ENCODE measurements at regions not wholly inside any gene's neighbourhood (a gene's known extent, or its start where the extent isn't known, plus 50 kb on each side); places are given as distances from the start of the nearest gene placed in this dataset.

DNA sequence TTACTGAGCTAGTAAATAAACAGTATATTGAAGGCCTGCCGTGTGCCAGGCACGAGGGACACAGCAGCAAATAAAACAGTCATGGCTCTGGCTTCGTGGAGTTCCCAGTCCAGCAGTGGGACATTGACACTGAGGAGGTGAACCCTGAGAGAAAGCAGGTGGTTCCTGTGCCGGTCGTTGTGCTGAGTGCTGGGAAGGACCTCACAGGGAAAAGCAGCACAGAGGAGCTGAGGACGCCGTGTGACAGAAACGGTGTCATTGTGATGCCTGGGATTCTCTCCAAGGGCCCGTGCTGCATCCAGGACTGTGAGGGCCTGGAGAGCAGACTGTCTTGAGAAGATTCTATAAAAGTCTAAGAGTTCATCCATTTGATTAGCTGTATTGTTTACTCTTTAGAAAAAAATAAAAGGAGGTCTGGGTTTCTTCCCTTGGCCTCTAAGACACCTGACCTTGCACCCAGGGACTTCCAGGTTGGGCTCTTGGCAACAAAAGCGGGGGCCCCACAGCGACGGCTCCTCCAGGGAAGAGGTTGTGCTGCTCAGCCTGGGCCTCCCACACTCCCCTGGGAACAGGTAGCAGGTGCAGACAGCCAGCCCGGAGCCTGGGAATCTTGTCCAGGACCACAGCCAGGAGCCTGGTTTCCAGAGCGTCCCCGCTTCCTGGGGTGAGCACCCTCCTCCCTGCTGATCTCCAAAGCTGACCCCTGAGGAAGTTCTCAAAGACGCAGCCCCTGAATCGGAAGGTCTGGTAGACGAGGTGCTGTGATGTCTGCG, 251.2 kb upstream of the PMEPA1 start:
- DNase-seq, result no peak

DNA sequence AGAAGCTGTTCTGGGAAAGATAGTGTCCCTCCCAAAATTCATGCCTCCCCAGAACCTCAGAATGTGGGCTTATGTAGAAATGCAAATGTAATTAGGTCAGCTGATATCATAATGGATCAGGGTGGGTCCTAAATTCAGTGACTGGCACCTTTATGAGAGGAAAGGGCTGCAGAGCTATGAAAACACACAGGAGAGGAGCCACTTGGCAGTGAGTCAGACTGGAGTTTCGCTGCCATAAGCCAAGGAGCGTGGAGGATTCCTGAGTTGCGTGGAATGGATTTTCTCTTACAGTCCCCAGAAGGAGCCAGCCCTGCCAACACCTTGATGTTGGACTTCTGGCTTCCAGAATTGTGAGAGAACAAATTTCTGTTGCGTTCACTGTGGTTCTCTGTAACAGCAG, 249.8 kb upstream of the PMEPA1 start:
- no peak for DNase-seq

DNA sequence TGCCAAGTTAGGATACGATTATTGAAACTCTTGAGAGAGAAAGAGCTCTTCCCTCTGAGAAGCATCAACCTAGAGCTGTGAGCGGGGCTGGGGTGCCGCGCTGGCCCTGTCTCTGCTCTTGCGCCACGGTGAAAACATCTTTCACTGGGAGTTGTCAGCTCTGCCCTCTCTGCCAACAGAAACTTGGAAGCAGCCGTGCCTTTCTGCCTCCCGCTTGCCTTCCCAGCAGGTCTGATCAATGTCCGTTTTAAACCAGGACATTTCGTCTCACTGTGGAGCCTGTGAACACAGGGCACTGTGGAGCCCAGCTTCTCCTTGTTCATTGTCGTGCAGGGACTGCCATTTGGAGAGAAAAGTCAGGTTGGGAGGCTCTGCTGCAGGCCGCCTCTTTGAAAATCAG, 249.2 kb upstream of the PMEPA1 start:
- DNase-seq, result no peak

DNA sequence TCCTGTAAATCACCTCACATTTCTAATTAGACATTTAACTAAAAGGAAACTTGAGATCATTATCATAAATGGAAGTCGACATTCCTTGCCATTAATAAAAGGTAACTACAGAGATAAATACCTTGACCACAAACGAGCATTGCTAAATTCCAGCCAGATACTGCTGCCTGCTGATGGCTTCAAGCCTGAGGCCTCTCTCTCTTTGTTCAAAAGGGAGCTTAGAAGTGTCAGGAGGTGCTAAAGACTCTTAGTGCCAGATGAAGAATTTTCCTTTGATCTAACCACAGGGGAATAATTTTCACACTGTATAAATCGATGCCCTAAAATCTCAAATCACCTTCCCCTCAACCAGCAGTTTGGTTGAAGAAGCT, 248.2 kb upstream of the PMEPA1 start:
- no peak for DNase-seq

DNA sequence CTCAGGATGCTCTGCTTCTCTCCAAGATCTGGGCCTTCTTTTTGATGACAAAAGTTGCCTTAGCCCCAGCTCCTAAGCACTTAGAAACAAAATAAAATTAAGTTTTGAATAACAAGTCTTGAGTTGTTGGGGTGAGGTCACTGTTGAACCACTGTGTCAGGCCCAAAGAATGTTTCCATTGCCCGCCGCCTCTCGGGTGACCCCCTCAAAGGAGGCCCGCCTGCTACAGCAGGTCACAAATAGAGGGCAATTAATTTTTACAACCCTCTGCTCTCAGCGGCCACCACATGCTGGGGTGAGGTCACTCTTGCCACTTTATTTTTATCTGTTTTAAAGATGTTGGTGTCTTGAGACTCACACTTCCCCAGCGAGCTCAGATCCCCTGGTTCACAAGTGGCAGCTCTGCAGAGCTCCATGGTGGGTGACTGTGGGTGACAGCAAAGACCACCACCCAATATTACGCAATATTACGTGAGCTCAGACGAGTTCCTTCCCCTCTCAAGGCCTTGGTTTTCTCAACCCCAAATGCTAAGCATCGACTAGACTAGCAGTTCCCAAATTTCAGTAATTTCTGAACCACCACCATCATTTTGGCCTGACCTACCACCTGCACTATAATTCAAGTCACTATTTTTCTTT, 247.7 kb upstream of the PMEPA1 start:
- no peak for DNase-seq

DNA sequence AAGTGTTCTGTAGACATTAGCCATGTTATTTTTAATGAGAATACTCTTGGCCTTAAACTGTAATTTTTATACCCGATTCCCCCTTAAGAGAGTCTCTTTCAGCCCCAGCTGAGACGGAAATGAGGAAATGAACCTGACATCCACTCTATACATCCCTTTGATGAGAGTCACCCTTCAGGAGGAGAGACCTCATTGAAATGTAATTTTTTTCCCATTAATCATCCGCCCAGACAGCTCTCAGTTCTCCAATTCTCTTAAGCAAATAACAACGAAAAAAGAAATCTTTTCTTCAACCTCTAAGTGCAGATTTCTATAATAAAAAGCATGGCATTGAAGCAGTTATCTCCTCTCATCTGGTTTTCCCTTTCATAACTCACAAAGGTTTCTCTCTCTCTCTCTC, 243.8 kb upstream of the PMEPA1 start:
- DNase-seq, result no peak

DNA sequence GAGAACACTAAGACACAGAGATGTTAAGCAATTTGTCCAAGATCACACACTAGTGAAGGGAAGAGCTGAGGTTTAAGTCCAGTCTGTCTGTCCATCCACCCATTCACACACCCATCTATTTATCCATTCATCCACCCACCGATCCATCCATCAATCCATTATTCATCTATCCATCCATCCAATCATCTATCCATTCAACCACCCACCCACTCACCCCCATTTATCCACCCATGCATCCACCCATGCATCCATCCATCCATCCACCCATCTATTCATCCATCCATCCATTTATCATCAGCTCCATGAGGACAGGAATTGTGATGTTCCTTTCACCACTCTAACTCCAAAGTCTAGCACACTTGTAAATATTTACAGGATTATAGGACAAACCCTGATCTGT, 242.3 kb upstream of the PMEPA1 start:
- no peak for DNase-seq

DNA sequence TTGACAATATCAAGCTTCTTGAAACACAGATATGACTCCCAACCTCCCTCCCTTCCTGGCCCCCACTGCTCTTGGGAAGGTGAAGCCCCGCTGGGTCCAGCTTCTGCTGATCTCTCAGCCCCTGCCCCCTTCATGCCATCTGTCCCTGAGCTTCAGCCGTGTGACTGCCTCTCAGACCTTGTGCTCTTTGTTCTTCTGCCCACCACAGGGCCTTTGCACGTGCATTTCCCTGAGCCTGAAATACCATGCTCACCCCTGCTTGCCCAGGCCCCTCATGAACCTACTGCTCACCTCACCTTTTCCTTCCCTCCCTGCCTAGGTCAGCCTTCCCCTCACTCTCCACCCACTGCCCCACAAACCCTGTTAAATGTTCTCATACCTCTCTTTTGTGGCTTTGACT, 241.7 kb upstream of the PMEPA1 start:
- DNase-seq, result no peak

DNA sequence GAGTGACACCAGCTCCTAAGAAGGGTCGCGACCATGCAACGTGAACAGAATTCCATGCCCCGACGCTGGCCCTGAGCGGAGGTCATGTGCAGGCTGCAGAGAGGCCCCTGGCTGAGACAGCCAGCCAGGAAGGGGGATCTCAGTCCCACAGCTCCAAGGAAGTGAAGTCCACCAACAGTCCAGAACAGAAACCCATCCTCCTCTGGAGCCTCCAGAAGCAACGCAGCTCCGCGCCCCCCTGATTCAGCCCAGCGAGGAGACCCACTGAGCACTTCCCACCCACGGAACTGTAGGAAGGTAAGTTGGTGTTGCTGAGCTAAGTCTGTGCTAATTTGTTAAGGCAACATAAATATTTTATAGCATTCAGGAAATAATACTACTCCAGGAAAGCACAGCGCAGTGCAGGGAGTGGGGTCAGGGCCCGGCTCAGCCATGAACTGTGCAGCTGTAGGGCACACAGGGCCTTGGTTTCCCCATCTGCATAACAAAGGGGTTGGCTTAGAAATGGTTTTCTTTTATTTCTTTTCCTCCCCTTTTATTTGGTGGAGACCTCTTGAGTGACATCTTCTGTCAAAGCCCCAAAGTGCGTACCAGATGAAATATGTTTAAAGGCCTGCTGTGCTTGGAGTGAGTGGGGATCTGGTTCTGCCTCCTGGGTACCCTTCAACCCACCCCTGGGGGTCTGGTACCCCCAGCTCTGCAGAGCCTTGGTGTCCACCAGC, 241.1 kb upstream of the PMEPA1 start:
- no peak for DNase-seq

DNA sequence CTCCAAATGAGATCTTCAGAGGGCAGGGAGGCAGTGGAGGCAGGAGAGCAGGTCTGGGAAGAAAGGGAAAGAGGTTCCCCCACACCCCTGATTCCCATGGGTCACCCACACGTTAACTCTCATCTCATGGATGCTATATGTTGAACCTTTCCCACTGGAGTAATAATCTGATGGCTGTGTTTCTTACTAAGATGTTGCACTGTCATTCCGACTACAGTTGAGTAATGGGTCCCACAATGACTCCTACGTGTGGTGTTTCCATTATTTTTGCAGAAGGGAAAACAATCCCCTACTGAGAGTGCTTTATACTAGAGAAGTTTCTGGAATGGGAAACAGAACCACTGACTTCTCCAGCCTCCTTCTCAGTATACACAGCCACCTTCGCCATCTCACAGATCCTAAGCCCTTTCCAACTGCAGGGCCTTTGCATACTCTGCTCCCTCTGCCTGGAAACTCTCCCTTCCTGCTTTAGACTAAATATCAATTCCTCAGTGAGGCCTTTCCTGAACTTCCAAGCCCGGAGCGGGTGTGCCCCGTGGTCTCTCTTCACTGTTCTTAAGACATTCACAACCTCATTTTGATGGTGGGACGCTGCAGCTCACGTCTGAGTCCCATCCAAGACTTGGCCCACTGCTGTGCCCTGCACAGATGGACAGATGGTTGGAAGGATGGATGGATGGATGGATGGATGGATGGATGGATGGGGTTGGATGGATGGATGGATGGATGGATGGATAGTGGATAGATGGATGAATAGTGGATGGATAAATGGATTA, 238.6 kb upstream of the PMEPA1 start:
- no peak for DNase-seq

DNA sequence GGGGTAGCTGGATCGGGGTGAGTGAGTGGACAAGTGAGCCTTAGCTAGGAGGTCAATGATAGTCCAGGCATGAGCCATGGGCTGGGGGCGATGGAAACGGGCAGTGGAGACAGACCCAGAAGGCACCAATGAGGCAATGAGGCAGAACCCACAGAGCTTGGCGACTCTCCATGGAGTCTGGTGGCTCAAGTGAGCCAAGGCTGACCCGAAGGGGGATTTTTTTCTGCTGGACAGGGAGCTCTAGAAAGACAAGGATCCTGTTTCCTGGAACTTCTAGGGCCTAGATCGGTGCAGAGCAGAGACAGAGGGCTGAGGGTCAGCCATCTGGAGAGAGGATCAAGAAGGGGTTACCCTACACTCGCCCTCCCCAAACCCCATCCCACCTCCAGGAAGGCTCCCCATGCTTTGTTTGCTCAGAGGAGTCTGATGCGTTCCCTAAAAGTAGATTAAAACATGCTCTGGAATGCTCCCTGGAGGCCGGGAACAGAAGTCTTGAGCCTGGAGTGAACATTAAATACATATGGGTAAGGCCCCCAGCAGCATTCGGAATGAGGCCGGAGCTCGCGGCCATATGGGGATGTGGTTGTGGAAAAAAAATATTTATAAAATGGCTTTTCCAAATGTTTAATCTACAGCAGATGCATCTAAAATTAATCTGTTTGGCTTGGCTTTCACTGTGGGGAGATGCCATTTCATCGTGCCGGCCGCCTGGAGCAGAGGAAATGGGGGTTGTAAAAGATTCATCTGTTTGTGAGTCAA, 237.8 kb upstream of the PMEPA1 start:
- no peak for DNase-seq

DNA sequence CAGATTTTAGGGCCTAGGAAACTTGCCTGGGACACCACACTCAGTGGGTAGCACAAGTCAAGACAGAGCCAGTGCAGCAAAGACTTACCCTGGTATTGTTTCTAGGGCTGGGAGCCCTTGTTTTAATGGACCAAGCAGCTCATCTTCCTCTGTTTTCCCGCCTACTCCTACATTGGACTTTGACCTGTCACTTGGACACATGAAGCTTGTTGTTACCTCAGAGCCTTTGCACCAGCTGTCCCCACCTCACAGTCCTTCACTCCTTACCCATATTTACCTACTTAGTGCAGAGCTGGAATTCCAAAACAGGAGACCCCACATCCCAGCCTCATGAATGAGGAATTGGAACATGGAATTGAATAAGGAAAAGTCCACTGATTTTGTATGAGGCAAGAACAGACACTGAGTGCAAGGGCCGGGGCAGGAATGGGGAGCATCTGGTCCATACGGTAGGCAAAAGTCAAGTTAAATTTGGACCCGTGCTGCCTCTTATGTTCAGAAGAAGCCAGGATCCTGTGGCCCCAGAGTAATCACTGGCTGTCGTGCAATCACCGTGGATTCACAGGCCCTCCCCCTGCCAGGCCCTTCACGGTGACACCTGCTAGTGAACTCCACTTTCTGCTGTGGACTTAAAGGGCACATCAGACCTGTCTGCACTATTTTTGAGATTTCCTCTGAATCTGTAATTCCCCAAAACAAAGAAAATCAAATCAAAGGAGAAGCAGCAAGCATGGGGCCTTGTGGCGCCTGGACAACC, 236.9 kb upstream of the PMEPA1 start:
- no peak for DNase-seq

DNA sequence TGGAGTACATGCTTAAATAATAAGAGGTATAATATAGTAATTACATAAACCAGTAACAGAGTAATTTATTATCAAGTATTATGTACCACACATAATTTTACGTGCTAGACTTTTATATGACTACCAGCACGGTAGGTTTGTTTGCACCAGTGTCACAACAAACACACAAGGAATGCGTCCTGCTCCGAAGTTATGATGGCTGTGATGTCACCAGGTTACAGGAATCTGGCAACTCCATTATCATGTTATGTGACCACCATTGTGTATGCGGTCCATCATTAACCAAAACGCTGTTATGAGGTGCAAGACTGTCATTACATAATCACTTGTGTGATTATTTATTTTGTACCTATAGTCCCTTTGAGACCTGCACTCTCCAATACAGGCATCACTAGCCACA, 235.2 kb upstream of the PMEPA1 start:
- DNase-seq, result no peak

DNA sequence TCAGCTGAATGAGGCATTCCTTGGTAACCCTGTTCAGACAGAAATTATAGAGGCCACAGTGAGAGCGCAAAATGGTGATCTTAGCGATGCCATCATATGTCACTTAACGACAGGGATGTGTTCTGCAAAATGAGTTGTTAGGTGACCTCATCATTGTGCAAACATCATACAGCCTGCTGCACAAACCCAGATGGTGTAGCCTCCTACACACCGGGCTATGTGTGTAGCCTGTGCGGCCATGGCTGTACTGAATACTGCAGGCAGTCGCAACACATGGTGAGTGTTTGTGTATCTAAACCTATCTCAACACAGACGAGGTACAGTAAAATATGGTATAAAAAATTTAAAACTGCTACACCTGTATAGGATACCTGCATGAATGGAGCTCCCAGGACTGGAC, 234.1 kb upstream of the PMEPA1 start:
- no peak for DNase-seq

DNA sequence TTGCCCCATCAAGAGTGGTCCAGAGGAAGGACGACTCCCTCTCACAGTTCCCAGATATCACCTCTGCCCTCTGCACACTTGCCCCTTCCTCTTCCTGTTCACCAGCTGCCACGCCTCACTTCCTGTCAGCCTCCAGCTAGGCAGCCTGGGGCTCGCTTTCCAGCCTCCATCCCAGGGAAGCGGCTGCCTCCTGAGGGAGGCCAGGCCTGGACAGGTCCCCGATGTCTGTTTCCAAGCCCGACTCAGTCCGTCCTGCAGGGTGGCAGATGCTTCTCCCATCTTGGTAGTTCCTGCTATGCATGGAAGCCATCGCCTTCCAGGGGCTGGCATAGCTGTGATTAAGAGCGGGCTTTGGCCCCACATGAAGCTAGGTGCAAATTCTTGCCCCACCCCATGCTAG, 233.5 kb upstream of the PMEPA1 start:
- DNase-seq, result no peak

DNA sequence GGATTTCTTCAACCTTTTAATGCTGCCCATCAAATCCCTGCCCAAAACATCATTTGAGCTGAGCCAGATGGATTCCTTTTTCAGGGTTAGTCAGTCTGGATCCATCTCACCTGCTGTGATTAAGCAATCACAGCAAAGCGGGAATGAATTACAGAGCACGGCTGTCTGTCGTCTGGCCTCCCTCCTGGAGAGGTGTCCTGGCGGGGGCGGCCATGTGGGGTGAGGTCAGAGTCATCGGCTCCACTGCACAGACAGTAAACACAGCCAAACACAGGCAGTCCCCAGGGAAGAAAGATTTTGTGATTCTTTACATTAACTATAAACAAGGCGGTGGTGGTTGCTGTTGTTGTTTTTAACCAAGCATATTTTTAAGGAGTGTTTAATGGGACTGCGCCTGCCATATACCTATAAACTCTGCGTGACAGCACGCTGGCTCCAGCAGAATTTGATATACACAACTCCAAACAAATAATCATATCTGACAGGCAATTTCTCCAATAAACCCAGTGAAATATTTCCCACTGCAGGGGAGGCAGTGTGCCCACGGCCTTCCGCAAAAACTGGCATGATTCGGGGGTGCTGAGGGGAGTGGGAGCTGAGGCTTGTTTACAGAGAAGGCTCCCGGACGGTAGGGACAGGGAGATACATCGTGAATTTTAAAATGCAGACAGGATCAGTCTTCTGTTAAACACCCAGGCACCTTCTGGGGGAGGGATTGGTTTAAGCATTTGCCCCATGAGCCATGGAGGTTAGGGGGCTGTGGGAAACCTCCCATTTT, 232.0 kb upstream of the PMEPA1 start:
- DNase-seq, result no peak

DNA sequence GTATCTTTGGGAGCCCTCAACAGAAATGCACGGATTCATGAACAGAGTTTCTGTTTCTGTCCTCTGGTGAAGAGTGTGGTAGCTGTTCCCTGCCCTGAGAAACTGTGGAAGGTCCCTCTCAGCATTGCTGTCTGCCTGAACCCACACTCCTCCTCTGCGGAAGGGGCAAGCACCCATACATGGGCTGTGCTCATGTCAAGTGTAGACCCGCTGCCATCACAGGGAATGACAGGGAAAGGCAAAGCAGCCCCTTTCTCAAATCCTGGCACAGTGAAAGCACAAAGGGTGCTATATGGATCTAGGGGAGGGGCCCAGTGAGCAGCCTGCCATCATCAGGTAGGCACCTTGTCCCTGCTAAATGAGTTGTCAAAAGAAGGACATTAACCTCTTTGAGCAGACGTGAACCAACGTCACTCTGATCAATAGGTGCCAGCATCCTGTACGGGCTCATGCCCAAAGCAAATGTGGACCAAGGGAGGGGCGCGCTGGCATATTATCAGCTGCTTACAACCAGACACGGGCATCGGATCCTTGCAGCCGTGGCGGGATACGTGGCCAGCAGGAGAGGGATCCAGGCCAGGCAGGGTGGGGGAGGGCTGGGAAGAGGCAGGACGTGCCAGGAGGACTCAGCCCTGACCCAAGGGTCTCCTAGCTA, 231.2 kb upstream of the PMEPA1 start:
- no peak for DNase-seq

DNA sequence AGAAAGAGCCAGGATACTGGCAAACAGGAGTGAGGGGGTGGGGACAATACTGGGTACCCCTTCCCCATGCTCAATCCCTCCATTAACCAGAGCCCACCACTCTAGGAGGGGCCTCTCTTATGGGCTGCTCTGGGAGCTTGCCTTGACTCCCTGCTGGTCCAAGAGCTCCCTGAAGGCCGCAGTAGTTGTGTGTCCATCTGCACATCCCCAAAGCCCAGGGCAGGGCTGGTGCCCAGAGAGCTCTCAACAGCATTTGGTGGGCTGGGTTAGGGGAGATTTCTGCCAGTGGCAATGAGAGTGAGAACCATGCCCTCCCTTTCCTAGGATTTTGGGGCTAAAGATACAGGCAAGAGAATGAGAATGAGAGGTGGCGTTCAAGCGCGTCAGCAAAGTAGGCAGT, 230.6 kb upstream of the PMEPA1 start:
- DNase-seq, result no peak

DNA sequence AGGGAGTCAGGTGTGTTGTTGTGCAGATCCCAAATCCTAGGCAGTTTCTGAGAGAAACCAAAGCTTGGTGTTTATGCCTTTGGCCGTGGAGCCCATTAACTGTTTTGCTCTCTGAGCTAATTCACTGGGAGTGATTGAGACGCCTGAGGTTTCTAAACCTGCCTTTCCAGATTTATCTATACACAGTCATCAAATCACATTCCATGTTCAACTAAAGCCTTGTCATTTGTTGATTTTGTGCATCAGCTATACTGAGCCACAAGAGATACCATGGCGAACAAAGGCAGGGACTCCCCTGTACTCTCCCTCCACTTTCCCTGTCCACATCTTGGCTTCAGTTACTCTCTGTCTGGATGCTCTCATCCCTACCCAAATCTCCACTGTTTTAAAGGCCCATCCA, 229.7 kb upstream of the PMEPA1 start:
- DNase-seq, result no peak

Measured in CD4-positive, alpha-beta T cell treated with Interleukin-4 for 4 hours (primary cell).